Globus pallidus (tissue), 1 donor: ENCODE measurements at regions not wholly inside any gene's neighbourhood (a gene's known extent, or its start where the extent isn't known, plus 50 kb on each side); places are given as distances from the start of the nearest gene placed in this dataset.

Experiments used
- DNase-seq: peaks from one replicate; pipeline ENCODE4 v3.0.0-alpha.2; 2015; ENCODE audit warnings: low spot score

DNA sequence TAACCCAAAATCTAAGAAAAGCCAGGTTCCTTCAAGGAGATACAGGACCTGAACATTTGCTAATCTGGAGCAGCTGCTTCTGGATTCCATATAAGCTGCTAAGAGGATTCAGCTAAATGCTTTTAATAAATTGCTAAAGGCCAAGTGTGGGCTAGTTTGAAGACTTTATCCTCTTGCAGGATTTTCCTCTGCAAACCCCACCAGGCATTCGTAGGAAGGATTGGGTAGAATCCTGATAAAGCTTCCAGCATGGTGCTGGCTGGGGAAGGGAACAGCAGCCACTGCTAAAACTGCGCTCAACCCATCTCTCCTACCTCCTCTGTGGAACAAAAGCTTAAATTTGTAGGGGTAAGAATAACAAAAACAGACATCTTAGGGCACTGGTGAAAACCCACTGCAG is 61.3 kb upstream of the TAB3 start:
- DNase-seq: no peak

DNA sequence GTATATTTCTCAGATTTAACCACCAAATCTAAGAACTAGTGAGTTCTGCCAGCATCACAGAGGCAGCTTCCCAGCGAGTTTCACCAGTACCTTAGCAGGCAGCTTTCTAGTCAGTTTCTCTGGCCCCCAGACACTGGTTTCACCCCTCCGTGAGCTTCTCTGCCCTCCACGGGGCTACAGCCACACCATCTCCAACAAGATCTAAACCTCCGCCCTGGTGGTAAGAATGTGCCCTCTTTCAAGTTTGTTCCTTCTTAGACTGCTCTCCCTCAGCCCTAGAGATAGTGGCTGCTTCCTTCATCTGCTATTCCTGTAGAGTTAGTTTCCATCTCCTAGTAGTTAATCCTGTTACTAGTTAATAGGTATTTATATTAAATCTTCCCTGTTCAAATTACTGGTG is 60.5 kb upstream of the TAB3 start:
- no peak for DNase-seq

DNA sequence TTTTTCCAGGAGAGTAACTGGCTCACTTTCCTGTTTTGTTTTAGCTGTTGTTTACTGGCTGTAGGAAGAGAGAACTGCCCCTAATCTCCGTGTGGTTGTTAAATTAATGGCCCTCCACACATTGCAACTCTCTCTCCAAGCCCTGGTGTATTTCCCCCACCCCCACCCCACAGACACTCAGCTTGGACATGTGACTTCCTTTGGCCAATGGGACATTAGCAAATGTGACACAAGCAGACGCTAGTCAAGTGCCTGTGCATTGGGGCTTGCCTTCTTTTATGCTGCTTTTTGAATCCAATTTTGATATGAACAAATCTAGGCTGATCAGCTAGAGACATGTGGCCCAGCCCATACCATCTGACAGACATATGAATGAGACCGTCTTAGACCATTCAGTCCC is 59.6 kb upstream of the TAB3 start:
- no peak for DNase-seq

DNA sequence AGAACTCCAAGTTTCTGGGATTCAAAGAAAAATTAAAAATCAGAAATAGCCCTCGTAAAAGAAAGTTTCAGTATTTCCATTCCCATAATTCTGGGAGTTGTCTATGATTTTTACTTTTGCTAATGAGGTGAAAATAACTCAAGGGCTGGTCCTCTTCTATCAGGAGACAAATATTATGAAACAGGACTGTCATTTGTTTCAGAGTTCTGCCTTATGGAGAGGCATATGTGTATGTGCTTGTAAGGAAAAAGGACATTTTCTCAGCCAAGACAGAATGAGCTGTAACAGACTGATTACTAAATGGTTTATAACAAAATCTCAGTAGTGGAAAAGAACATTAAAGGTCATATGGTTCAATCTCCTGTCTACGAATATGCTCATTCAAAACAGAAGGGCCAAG is 59.0 kb upstream of the TAB3 start:
- no peak for DNase-seq

DNA sequence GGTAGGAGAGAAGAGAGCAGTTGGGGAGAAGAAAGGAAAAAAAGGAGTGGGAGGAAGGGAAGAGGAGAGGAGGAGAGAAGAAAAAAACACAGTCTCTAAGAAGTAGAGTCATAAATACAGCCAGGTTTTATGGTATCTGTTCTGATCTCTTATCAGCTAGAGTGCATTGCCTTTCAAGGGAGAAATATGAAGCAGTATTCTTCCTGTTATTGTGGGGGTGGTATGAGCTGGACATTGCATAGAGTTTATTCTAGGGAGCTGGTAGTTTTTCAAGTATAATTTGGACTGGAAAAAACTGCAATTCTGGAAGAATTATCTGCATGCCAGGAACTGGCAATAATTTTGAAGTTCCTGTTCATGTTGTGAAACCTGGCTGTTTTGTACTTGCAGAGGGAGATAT is 54.9 kb upstream of the TAB3 start:
- no peak for DNase-seq

DNA sequence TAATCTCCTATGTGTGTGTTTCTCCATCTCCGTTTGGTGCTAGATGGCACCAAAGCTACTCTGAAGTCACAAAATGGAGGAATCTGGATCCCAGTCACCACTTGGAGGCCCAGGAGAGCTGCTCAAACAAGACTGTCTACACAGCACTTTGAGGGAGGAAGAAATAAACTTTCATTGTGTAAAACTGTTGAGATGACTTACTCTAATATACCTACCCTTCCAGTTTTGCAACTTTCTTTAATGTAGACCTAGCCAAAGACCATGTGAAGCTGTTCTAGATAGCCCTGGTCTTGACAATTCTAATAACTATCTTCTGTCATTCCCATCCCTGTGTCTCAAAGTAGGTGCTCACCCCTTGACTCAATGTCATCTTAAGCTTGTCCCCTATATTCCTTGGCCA is 52.8 kb upstream of the TAB3 start:
- no peak for DNase-seq

DNA sequence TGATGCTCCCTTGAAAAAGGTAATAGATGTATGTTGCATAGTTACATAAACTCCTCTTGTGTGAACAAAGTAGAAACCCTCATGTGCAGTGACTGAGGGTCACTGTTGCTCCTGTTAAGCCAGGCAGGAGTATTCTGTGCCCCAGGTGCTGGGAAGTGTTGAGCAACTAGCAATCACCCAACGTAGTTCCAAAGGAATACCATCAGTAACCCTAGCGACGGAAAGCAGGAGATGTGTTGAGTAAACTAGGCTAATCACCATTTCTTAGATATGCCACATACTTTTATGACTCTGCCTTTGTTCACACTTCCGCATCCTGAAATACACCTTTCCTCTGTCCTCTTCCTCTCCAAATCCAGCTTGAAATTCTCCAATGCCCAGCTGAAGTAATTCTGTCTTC is 50.9 kb upstream of the TAB3 start:
- no peak for DNase-seq
